Large intestine (tissue), 3 donors: ENCODE measurements at regions not wholly inside any gene's neighbourhood (a gene's known extent, or its start where the extent isn't known, plus 50 kb on each side); places are given as distances from the start of the nearest gene placed in this dataset.
"Not testable (repeated sequence)": the region's sequence is repeated elsewhere in the genome, so short reads cannot be mapped to it uniquely, and the experiment has no call there.

Experiments
- DNase-seq, 2 donors: peaks; one replicate each; pipeline versions ENCODE4 v3.0.0 to v3.0.0-alpha.2; 2013
- H3K27ac ChIP-seq: one replicate; pipeline ENCODE4 v1.5.1; 2013; ENCODE audit warnings: low read length
- H3K27me3 ChIP-seq: 2 replicates; pipeline ENCODE4 v1.6.1; 2013; ENCODE audit warnings: low read length; ENCODE audit not compliant: control insufficient read depth, insufficient read depth
- H3K36me3 ChIP-seq: 2 replicates; pipeline ENCODE4 v1.6.1; 2013; ENCODE audit warnings: low read length; ENCODE audit not compliant: control insufficient read depth, insufficient read depth
- H3K4me1 ChIP-seq: one replicate; pipeline ENCODE4 v1.6.1; 2013; ENCODE audit warnings: low read length; ENCODE audit not compliant: control insufficient read depth, insufficient read depth
- H3K4me3 ChIP-seq: one replicate; pipeline ENCODE4 v1.5.1; 2013; ENCODE audit warnings: low read length
- H3K9me3 ChIP-seq: one replicate; pipeline ENCODE4 v1.6.1; 2013; ENCODE audit warnings: mild to moderate bottlenecking, low read depth, low read length, moderate library complexity; ENCODE audit not compliant: control insufficient read depth
- WGBS: methylation state at CpG from one replicate; pipeline ENCODE4 v1.1.5; 2013; ENCODE audit warnings: low lambda C conversion rate; ENCODE audit not compliant: insufficient coverage; 5-methylcytosine and 5-hydroxymethylcytosine counted together

- Histone ChIP-seq H3K36me3 (no peaks in the 10 kb centered on the region), H3K27me3 (no peaks in the 10 kb centered on the region), H3K9me3 (no peaks in the 10 kb centered on the region), H3K4me1 (no peaks in the 10 kb centered on the region), H3K4me3 (no peak overlapping the region), H3K27ac (no peak overlapping the region)
- WGBS: 40% methylated on average over 1 of the region's 4 CpGs
- no peak for DNase-seq
Measured at GRCh38 chr12:75646329-75647210, 135.2 kb upstream of the KRR1 start.

DNA sequence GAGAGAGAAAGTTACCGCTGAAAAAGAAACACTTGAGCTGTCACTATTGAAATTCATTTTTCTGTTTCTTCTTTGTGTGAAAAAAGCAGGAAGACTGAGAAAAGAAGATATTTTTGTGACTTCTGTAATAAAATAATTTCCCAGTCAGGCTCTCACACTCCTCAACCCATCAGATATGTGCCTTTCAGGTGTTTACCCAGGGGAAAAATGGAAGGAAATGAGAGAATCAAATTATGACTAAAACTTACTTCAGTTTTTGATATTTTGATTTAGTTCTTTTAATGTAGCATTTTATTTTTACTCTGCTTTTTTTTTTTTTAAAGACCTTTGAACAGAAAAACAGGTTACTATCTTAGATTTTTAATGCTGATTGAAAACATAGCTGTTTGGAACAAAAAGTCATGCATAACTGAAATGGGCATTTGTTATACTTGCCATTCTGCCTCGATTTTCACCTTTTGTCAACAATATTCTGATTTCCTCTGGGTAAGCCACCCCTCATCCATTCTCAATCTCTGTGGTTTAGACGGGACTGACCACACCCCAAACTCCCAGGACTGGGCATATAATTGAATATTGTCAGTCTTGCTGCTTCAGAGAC, 133.2 kb upstream of the KRR1 start:
- DNase-seq: no peak
- WGBS: 100% methylated on average over 1 of the region's 3 CpGs

DNA sequence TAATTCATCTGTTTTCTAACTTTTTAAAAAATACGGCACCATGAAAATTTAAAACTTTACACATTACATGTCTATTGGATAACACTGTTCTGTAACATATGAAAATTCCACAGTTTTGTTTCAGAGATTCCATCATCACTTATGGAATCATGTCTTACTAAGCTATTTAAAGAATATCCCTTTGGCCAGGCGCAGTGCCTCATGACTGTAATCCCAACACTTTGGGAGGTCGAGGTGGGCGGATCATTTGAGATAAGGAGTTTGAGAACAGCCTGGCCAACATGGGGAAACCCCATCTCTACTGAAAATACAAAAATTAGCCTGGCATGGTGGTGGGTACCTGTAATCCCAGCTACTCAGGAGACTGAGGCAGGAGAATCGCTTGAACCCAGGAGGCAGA, 131.7 kb upstream of the KRR1 start:
- not testable (repeated sequence) for H3K4me1 ChIP-seq, H3K27ac ChIP-seq, H3K27me3 ChIP-seq, H3K9me3 ChIP-seq, DNase-seq, H3K36me3 ChIP-seq, H3K4me3 ChIP-seq
- WGBS: 94% methylated on average over 4 of the region's 5 CpGs

More for the DNA sequence above, 133.2 kb upstream of the KRR1 start:
- H3K27ac ChIP-seq: no peak overlapping the region
- no peaks in the 10 kb centered on the region for H3K4me1 ChIP-seq
- no peaks in the 10 kb centered on the region for H3K9me3 ChIP-seq
- no peak overlapping the region for H3K4me3 ChIP-seq
- no peaks in the 10 kb centered on the region for H3K27me3 ChIP-seq
- H3K36me3 ChIP-seq: no peaks in the 10 kb centered on the region

- no peaks in the 10 kb centered on the region for H3K27me3 ChIP-seq
- H3K4me3 ChIP-seq: no peak overlapping the region
- H3K36me3 ChIP-seq: no peaks in the 10 kb centered on the region
- no peaks in the 10 kb centered on the region for H3K4me1 ChIP-seq
- H3K9me3 ChIP-seq: no peaks in the 10 kb centered on the region
- no peak overlapping the region for H3K27ac ChIP-seq
- WGBS: 100% methylated on average over 1 of the region's 1 CpG
- DNase-seq: no peak
Measured at GRCh38 chr12:75642226-75642625, 130.8 kb upstream of the KRR1 start.

GRCh38 chr12:75641031-75641780, 129.8 kb upstream of the KRR1 start:
- no peak for DNase-seq
- WGBS: 40% methylated on average over 2 of the region's 4 CpGs
- no peak overlapping the region for H3K27ac ChIP-seq
- no peaks in the 10 kb centered on the region for H3K9me3 ChIP-seq
- H3K27me3 ChIP-seq: no peaks in the 10 kb centered on the region
- H3K36me3 ChIP-seq: no peaks in the 10 kb centered on the region
- H3K4me1 ChIP-seq: no peaks in the 10 kb centered on the region
- H3K4me3 ChIP-seq: no peak overlapping the region

DNA sequence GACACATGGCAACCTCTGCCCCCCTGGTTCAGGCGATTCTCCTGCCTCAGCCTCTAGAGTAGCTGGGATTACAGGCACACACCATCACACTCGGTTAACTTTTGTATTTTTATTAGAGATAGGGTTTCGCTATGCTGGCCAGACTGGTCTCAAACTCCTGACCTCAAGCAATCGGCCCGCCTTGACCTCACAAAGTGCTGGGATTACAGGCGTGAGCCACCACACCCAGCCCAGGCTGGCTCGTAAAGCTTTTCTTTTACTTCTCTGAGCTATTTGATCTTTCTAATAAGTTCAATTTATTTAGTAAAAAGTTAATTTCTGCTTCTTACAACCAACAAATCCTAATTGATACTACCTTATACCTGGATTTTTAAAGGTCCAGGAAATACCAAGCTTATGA, 127.4 kb upstream of the KRR1 start:
- WGBS: 100% methylated on average over 2 of the region's 7 CpGs
- no peaks in the 10 kb centered on the region for H3K9me3 ChIP-seq
- no peak overlapping the region for H3K4me3 ChIP-seq

GRCh38 chr12:75636607-75637006, 125.2 kb upstream of the KRR1 start:
- 50% methylated on average over 1 of the region's 4 CpGs for WGBS
- no peak for DNase-seq
- Histone ChIP-seq H3K9me3 (no peaks in the 10 kb centered on the region), H3K27ac (no peak overlapping the region), H3K4me3 (no peak overlapping the region), H3K4me1 (no peaks in the 10 kb centered on the region), H3K36me3 (no peaks in the 10 kb centered on the region), H3K27me3 (no peaks in the 10 kb centered on the region)

More for the DNA sequence above, 127.4 kb upstream of the KRR1 start:
- H3K27ac ChIP-seq: no peak overlapping the region
- H3K36me3 ChIP-seq: no peaks in the 10 kb centered on the region
- no peaks in the 10 kb centered on the region for H3K27me3 ChIP-seq
- DNase-seq: no peak
- H3K4me1 ChIP-seq: no peaks in the 10 kb centered on the region

DNA sequence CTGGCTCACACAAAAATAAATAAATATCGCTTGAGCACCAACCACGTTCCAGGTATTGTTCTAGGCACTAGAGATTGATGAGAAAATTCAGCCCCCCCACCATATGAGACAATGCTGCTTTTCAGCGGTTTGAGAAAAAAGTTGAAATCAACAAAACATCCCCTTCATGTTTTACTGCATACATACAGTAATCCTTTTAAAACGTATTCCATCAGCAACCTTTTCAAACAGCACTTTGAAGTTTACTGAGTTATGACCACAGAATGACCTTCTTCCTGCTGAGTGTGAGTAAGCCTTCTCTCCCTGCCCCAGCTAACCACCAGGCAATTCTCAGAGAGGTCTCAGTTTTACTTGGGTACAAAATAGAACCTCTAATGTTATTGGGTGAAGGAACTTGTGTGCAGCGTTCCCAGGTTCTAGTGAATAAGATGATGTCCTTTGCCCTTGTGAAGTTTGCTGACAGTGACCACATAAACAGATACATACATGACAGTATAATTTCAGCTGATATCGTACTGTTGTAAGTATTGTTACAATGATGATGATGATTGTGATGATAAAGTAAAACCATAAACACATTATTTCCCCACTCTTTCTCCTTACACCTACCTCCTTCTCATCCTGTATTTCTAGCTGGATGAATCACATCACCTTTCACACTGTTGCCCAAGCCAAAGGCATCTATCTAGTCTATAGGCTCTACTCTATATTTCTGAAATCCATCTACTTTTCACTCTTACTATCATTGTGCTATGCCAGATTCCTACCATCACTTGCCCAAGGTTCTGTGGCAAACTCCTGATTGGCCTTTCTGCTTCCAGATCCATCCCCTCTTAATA, 124.4 kb upstream of the KRR1 start:
- no peak overlapping the region for H3K27ac ChIP-seq
- H3K27me3 ChIP-seq: no peaks in the 10 kb centered on the region
- H3K4me3 ChIP-seq: no peak overlapping the region
- no peak for DNase-seq
- no peaks in the 10 kb centered on the region for H3K4me1 ChIP-seq
- 51% methylated on average over 3 of the region's 6 CpGs for WGBS
- H3K9me3 ChIP-seq: no peaks in the 10 kb centered on the region
- H3K36me3 ChIP-seq: no peaks in the 10 kb centered on the region

DNA sequence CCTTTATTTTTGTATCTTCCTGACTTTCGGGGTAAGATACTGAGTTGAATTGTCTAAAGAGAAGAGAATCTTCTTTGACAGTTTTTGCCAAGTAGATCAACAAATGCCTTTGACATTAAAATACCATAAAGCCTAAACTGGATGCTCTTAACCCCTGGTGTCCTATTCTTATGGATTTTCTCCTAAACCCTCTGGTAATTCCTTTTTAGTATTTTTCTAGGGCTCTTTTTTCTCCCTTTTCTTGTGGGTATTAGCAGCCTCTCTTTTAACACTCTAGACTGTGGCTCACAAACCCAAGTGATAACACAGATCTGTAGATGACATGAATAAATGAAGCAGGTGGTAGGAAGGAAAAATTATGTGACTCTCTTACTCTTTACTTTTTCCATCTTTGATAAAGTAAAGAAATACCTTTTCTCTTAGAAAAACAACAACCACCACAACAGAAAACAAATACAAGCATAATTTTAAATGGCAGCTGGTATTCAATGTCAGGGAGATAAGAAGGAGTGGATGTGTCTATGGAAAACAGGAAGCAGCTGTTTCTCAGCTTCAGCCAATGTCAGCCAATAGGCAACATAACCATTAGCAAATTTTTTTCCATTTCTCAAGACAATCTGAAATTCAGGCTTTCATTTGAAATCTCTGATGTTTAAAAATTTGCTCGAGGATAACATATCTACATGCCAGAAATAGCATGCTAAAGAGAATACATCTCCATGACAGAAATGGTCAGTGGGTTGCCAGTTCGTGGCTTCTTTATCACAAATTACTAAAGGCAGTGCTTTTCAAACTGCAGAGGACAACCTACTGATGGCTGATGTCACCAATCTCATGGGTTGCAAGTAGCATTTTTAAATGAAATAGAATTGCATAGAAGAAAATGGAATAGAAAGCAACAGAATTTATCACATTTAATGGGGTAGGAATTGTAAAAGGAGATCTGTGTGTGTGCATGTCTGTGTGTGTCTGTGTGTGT, 123.1 kb upstream of the KRR1 start:
- Histone ChIP-seq H3K27me3 (no peaks in the 10 kb centered on the region), H3K4me3 (no peak overlapping the region), H3K4me1 (no peaks in the 10 kb centered on the region), H3K9me3 (no peaks in the 10 kb centered on the region), H3K36me3 (no peaks in the 10 kb centered on the region), H3K27ac (no peak overlapping the region)
- WGBS: 100% methylated on average over 1 of the region's 3 CpGs
- no peak for DNase-seq
